DMS79 treated with DMSO at 0.1 percent for 48 hours (cell line): ENCODE measurements at regions not wholly inside any gene's neighbourhood (a gene's known extent, or its start where the extent isn't known, plus 50 kb on each side); places are given as distances from the start of the nearest gene placed in this dataset.

Experiments used
- DNase-seq: peaks from one replicate; lab custom pipeline; 2025; lab: John Stamatoyannopoulos, UW

DNA sequence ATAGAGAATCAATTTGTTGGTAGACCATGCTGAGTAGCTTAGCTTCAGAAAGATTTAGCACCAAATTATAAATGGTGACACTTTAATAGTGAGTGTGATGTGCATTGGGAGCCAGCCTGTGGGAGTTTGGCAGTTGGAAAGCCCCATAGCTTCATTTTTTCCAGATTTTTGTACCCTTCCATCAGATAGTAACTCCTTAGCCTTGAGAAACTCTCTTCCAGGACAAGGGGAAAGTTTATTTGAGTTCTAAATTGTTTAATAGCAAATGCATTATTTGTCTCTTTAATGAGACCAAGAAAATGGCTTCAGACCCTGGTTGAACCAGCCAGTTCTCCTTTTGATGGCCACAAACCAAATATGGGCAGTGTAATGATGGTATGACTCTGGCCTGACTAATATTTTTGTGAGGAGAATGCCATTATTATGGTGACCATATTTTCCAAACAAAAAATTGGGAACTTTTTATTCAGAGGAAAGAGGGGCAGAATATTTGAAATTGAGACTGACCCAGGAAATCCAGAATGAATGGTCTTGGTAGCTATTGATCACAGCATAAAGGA lies 49.8 kb downstream of the PLCE1 start:
- no peak for DNase-seq

DNA sequence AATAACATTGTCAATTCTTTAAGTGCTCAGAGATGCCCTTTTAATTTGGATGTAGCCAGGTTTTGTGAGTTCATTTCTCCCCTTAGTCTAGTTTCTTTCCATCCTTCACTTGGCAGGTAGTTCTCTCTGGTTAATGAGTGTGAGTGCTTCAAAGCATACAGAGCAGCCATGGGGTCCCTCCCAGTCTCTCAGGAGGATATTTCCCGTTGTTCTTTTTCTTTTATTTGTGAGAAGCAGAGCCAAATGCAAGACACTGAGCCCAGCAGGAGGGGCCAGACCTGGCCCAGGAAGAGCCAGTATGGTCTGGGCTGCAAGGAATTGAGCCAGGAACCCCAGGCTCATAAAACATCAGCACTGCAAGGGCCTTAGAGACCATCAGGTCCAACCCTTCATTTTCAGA lies 52.4 kb downstream of the PLCE1 start:
- DNase-seq = no peak

DNA sequence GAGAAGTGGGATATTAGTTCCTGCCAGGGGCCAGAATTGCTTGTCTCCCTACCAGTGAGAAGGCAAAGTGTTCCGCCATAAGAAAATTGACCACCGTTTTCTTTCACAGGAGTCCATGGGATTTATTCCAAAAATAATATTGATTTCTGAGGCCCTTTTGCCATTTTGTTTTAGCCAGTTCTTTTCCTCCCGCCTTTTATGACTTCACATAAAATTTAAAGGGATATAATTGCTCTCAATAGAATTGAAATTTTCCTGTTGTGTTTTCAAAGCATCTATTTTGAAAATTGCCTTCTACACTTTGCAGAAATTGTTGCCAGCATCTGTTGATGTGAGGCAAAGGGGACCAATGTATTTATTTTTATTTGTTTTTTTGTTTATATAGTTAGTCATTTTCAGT lies 53.6 kb downstream of the PLCE1 start:
- no peak for DNase-seq

DNA sequence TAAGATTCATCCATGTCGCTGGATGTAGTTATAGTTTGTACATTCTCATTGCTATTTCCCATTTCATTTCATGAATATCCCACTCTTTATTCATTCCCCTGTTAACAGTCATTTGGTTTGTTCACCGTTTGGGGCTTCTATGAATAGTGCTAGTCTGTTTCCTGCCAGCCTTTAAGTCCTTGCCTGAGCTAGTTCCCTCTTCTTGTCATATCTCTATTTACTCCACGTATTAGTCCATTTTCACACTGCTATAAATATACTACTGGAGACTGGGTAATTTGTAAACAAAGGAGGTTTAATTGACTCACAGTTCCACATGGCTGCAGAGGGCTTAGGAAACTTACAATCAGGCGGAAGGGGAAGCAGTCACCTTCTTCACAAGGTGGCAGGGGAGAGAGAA lies 56.2 kb downstream of the PLCE1 start:
- no peak for DNase-seq

DNA sequence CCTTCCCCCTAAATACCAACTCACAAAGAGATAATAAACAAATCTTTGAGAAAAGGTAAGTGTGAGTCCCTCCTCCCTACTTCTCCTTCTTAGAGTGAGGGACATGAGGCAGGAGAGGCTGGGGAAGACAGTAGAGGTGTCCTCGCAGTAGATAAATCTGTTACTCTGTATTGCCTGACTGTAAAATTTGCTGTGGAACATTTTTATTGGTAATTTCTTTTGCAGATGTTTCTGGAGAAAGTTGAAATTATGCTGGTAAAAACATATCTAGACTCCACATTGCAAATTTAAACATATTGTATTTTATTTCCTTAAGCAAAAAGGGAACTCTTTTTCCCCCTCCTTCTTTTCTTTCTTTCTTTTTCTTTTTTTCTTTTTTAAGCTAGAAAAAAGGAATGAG lies 58.5 kb downstream of the PLCE1 start:
- no peak for DNase-seq

DNA sequence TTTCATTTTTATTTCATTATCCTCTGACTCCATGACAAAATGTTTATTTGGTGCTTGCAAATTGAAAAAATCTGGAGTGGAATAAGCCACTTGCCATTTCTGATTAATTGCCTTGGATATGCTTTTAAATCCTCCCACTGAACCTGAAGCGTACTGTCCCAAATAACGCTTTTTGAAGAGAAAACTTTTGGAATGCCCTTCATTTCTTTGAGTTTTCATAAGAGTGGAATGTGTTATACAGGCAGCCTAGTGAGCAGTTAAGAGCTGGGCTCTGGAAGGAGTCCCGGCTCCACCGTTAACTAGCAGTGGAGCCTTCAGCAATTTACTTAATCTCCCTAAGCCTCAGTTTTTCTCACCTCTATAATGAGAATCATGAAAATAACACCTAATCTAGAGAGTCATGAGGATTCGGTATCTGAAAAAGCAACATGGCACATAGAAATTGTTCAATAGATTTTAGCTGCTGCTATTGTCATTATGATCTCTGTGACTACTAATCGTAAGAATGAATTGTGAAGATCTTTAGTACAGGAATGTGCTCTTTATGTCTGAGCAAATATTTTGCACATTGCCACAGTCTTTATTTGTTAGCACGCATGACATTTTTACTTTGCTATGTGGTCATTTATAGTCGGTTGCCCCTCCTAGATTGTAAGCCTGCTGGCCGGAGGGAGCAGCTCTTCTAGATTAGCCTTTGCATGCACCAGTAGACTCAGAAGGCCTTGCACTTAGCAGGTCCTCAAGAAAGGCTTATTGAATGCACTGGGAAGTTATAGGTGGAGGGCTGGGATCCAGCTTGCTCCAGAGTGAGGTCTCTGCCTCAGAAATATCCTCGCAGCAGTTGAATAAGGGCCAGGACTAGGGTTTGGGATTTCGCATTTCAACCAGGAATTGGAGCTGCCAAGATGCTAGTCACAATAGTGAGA lies 59.4 kb downstream of the PLCE1 start:
- no peak for DNase-seq

DNA sequence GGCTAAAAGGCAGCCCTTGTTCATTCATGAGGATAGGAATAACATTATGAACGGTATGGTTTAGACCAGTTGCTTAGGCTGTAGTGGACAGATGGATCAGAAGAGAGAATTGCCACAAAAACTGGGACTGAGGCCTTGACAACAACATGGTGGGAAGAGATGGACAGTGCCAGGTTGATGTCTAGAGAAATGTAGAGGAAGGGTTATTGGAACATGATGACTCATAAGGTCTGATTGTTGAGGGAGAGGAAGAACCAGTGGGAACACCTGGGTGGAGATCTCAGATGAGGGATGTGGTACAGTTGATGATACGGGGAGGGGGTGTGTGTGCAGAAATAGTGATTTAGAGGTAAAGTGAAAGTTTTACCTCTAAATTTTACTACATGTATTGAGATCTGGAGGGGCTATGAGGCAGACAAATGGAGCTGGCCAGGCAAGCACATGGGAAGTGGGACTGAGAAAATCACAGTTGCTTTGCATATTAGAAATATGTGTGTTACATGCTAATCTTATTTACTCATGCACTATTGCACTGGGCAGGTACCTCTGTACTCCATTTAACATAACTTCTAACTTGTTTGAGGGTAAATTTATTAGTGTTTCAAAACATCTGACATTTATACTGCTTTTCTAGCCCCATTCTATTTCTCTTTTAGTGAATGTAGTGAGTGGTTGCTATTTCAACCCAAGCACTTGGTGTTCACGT lies 65.6 kb downstream of the PLCE1 start:
- no peak for DNase-seq

DNA sequence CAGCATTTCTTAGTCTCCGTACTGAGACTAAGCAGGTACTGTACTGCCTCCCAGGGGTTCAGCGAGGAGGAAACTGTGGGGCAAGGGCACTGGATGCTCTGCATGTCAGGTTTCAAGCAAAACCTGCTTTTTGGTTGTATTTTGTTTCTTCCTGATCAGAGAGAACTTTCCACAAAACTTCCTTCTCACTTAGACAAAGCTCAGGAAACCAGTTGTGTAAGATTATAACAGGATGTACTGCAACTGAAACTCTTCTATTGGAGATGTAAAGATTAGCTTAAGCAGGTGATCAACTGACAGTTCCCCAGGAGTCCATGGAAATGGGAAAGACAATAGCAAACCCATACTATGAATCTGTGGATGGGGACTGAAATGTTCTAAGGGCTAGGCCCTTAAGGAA lies 67.3 kb downstream of the PLCE1 start:
- DNase-seq = no peak

DNA sequence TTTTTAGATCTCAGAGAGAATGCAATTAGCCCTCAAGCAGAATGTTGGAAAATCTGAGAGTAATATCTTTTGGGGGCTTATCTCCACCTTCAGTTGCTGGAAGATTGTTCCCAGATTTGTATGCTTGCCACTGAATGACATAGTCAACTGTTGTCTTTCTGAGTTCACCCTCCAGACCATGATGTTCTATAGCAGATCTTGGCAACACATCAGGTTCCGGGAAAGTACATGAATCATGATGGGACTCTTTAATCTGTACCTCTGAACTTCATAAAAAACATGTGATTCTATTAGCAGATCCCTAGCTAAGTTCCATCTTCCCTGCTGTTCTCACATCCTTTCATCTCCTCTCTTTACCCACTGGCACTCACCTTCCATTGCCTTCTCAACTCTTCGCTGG lies 68.9 kb downstream of the PLCE1 start:
- DNase-seq = no peak

DNA sequence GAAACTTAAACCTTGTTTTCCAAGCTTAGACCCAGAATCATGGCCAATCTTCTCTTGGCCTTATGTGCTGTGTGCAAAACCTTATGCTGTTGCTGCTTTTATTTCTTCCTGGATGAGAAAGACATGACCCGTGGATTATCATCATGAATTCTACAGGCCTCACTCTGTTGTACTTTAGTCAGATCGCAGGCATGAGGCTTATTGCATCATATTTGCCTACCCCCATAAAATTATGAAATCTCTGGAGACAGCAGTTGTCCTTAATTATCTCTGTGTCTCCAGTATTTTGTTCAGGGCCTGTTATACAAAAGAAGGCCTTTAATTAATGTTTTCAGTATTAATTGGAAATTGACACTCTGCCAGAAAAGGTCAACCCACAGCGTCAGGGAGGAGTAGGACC lies 71.6 kb downstream of the PLCE1 start:
- DNase-seq = no peak

DNA sequence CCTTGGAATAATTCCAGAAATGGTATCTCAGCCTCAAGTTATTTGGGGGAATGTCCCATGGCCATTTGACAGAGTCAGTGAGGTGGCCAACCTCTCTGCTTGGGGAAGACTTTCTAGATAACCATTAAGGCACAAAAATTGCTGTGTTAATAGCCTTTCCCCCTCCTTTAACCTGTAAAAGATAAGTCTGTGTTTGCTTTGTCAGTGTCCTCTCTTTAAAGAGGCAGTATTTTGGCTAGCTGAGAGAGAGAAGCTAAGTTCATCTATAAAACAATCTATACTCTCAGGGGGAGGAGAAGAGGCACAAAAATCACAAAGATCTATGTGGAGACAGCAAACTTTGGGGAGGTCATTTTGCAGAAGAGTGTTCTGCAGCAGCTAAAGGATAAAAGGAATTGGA lies 72.1 kb downstream of the PLCE1 start:
- no peak for DNase-seq

DNA sequence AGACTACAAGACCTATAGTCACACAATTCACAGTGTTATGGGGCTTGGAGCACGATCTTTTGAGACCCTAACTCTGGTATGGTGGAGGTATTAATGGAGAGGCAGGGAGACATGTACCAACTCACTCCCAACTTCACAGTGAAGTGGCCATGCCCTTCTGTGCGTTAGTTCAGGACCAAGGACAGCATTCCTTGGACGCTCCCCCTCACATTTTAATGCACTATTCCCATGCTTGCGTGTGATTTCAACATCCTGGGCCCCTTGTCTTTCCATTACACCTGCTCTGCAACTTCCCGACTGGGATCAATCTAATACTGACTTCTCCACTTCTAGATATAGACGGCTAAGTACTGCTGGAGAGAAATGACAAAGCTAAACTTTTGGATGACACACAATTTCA lies 72.7 kb downstream of the PLCE1 start:
- no peak for DNase-seq

DNA sequence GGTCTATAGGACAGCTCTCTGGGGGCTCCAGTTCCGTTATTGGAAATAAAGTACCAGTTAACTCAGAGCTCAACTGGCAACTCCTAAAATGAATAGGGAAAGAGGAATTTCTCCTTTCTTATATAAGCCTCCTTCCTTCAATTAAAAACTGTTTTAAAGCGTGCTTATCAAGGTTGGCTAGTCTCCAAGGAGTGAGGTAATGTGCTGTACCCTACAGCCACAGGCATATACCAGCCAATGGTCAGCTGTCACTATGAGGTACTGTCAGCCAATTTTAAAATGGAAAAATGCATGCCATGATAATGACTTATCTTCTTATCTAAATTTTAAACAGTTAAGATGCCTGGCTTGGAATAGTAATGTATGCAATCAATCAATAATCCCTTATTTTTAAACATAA lies 76.2 kb downstream of the PLCE1 start:
- no peak for DNase-seq

DNA sequence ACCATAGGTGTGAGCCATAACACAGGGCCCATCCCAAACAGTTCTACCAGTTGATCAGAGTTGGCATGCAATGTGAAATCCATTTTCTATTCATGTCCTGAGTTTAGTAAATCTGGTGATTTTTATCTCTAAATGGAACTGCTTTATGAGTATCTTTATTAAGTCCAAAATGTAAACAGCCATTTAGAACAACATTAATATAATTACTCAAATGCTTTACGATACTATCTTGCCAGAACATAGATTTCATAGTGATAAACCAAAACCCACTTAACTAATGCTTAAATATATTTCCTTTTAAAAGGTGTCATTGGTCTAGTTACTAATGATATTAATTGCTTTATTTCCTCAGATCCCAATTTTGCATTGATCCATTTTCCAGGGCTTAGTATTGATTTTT lies 80.7 kb downstream of the PLCE1 start:
- no peak for DNase-seq

DNA sequence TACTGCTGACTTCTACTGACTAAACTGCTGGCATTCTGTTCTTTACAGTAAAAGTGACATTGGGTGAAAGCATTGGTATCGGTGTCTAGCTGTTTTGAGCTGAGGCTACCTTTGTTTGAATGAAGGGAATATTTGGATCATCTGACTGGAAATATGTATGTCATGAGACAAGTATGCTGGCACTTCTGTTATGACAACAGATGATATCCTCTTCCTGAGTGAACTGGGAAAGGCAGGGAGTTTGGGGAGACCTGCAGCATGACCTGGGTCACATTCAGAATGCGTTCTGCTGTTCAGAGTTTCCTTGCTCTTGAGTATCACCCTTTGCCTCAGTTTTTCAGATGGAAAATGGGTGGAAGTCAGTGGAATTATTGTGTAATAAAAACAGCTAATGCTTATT lies 81.8 kb downstream of the PLCE1 start:
- DNase-seq = no peak

DNA sequence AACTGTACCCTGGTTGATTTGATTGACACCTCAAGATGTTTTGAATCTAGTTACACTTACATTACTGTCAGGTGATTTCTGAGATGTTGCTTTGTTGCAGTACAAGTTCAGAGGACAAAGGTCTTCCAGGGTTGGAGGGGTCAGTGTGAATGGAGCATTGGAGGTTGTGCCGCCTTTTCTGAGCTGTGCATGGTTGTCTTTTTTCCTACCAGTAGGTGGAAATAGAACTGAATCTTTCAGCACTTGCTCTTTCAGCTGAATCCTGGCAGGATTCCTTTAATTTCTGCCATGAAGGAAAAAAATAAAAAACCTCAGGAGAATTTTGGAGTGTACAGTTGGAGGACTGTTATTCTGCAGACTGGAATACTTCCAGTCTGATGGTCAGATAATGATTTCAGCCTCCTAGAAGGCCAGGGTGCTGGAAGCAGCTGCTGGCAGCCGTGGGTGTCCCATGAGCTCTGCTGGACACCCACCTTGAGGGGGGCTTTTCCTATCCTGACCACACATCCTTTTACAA lies 82.7 kb downstream of the PLCE1 start:
- no peak for DNase-seq

DNA sequence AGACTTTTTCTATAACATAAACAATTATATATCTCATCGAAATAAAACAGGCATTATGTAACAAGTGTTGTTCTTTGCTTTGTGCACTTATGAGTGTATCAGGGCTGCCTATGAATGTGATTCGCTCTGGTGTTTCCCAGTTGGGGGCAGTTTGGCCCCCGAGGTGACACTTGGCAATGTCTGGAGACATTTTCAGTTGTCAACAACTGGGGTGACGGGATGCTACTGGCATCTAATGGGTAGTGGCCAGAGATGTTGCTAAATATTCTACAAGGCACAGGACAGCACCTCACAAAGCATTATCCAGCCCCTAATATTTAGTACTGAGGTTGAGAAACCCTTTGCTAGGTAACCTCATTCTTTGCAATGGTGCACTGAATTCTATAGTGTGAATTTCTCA lies 83.3 kb downstream of the PLCE1 start:
- DNase-seq = no peak

DNA sequence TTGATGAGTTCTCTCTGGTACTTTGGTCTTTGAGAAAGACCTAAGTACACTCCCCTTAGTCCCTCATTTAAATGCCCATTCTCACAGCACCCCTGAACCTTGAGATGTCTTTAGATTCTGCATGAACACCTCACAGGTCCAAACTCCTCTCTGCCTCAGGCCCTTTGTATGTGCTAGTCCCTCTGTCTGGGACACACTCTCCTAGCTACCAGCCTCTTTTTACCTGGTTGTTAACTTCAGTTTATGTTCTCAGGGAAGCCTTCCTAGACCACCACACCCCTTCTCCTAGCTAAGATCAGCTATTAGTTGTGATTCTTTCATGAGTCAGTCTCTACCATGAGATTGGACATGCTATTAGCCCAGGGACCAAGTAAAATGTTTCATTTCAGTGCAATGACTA lies 86.4 kb downstream of the PLCE1 start:
- DNase-seq = no peak

DNA sequence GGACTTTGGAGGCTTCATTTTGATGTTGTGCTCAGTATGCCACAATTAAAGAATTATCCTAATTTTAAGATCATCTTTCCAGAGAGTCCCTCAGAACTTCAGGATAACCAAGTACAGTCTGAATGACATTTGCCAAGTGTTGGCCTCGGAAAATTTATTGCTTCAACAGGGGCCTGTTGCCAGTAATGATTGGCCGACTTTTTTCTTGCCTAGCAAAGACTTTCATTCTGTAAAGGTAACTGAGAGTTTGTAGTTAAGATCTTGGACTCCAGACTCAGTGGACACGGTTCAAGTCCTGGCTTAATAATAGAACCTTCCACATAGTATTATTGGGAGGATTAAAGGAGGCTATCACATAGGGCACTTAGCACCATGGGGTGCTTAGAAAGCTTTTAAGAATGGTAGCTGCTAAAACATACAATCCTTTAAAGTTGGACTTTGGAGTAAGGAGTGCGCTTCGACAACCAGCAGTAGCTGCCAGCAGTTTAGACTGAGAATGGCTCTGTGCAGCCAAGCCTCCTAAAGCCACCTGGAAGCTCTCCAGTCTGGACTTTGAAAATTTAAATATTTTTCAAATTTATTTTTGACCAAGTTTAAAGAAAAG lies 90.0 kb downstream of the PLCE1 start:
- no peak for DNase-seq

DNA sequence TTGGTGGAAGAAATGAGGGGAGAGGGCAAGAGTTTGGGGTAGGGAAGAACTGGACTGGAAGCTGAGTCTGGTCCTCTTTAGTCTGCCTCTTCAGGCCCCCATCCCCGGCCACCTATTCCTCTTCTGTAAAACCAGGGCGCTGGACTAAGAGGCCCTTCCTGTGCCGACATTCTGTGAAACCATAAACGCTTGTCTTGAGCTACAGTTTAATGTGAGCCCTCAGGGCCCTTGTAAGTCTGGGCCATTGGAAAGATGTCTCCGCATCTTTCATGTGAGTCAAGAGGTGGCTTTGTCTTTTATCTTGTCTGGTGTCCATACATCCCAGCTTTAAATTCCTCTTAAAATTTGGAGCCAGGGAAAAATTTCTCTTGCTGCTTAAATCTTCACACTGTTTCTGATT lies 90.6 kb downstream of the PLCE1 start:
- DNase-seq = no peak

DNA sequence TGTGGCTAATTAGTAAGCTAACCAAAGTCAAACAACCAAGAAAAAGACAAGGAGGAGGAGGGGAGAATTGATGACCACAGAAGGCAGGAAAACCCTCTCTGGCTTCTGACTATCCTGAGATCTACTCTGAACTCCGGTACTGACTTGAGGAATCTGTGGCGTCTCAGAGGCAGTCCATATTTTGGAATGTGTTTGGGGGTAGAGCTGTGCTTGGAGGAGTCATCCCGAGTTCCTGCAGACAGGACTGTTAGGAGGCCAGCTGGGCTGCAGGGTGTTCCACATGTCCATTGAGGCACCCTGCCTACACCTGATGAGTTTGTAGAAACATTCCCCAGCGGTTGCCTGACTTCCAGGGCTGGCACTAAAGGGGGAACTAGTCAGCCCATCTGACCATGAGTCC lies 91.6 kb downstream of the PLCE1 start:
- no peak for DNase-seq

DNA sequence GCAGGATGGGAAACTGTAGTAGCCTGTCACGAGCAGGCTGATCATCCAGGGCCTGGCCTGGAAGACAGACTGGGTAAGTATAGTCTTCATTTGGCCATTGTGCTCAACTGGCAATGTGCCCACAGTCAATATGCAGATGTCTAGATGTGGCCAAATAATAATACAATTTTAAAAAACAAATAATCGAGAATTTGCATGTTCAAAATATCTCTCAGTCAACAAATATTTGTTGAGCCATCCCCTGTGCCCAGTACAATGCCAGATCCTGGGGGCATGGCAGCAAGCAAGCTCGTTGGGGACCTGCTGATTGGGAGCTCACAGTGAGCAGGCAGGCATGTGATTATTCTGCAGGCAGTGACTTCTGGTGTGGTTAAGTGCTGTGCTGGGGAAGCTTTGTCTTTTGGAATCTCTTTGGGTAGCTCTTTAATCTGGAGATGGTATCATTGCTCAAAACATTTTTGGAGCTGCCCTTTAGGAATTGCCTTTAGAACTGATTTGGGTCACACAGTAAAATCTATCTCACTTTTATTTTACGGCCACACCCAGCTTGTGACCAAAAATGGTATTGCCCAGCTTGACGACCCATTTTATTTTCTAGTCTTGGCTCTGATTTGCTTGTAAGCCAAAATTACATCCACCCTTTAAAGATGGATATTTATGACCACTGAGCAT lies 92.2 kb downstream of the PLCE1 start:
- no peak for DNase-seq
